ENCODE measurements at regions not wholly inside any gene's neighbourhood (a gene's known extent, or its start where the extent isn't known, plus 50 kb on each side); places are given as distances from the start of the nearest gene placed in this dataset.

- Histone ChIP-seq H3K4me3 (ENCODE audit: low read depth, low read length) (no peak overlapping the region), H3K27me3 (ENCODE audit: insufficient read depth, low read depth, severe bottlenecking) (no peaks in the 10 kb centered on the region), H3K36me3 (no peaks in the 10 kb centered on the region), H3K9me3 (ENCODE audit: severe bottlenecking) (no peaks in the 10 kb centered on the region), H3K27ac (no peak overlapping the region)
- no peak for TF ChIP-seq CTCF (IDR thresholded peaks at IDR 0.05; ENCODE audit: low read depth, low read length)
- no peak for DNase-seq
Measured at GRCh38 chr2:146366276-146366675, 1478.6 kb upstream of the ACVR2A start.

GRCh38 chr2:146365041-146365440 is 1479.8 kb upstream of the ACVR2A start:
- Histone ChIP-seq H3K9me3 (ENCODE audit: severe bottlenecking) (no peaks in the 10 kb centered on the region), H3K27me3 (ENCODE audit: insufficient read depth, low read depth, severe bottlenecking) (no peaks in the 10 kb centered on the region), H3K27ac (no peak overlapping the region), H3K4me3 (ENCODE audit: low read depth, low read length) (no peak overlapping the region), H3K36me3 (no peaks in the 10 kb centered on the region)
- no peak for TF ChIP-seq CTCF (IDR thresholded peaks at IDR 0.05; ENCODE audit: low read depth, low read length)
- DNase-seq: no peak

GRCh38 chr2:146363731-146364130 is 1481.1 kb upstream of the ACVR2A start:
- Histone ChIP-seq H3K4me3 (ENCODE audit: low read depth, low read length) (no peak overlapping the region), H3K27me3 (ENCODE audit: insufficient read depth, low read depth, severe bottlenecking) (no peaks in the 10 kb centered on the region), H3K27ac (no peak overlapping the region), H3K9me3 (ENCODE audit: severe bottlenecking) (no peaks in the 10 kb centered on the region), H3K36me3 (no peaks in the 10 kb centered on the region)
- TF ChIP-seq CTCF (IDR thresholded peaks at IDR 0.05; ENCODE audit: low read depth, low read length): no peak
- DNase-seq: no peak

GRCh38 chr2:146351689-146352088 is 1493.1 kb upstream of the ACVR2A start:
- Histone ChIP-seq H3K36me3 (no peaks in the 10 kb centered on the region), H3K27me3 (ENCODE audit: insufficient read depth, low read depth, severe bottlenecking) (no peaks in the 10 kb centered on the region), H3K4me3 (ENCODE audit: low read depth, low read length) (no peak overlapping the region), H3K9me3 (ENCODE audit: severe bottlenecking) (no peaks in the 10 kb centered on the region), H3K27ac (no peak overlapping the region)
- no peak for TF ChIP-seq CTCF (IDR thresholded peaks at IDR 0.05; ENCODE audit: low read depth, low read length)
- DNase-seq: no peak

- Histone ChIP-seq H3K27ac (no peak overlapping the region), H3K9me3 (ENCODE audit: severe bottlenecking) (no peaks in the 10 kb centered on the region), H3K36me3 (no peaks in the 10 kb centered on the region), H3K4me3 (ENCODE audit: low read depth, low read length) (no peak overlapping the region), H3K27me3 (ENCODE audit: insufficient read depth, low read depth, severe bottlenecking) (no peaks in the 10 kb centered on the region)
- DNase-seq: no peak
- TF ChIP-seq CTCF (IDR thresholded peaks at IDR 0.05; ENCODE audit: low read depth, low read length): no peak
Measured at GRCh38 chr2:146349334-146349733, 1495.5 kb upstream of the ACVR2A start.

GRCh38 chr2:146324951-146325350 is 1519.9 kb upstream of the ACVR2A start:
- Histone ChIP-seq H3K9me3 (ENCODE audit: severe bottlenecking) (no peaks in the 10 kb centered on the region), H3K36me3 (no peaks in the 10 kb centered on the region), H3K4me3 (ENCODE audit: low read depth, low read length) (no peak overlapping the region), H3K27me3 (ENCODE audit: insufficient read depth, low read depth, severe bottlenecking) (no peaks in the 10 kb centered on the region), H3K27ac (no peak overlapping the region)
- TF ChIP-seq CTCF (IDR thresholded peaks at IDR 0.05; ENCODE audit: low read depth, low read length): no peak
- DNase-seq: no peak

Measured in WERI-Rb-1 (cell line).